Esophagus (tissue), 2 donors: ENCODE measurements at regions not wholly inside any gene's neighbourhood (a gene's known extent, or its start where the extent isn't known, plus 50 kb on each side); places are given as distances from the start of the nearest gene placed in this dataset.

ENCODE experiments used
- H3K27ac ChIP-seq, 2 donors: one replicate each; pipeline ENCODE4 v1.5.1; 2013; ENCODE audit warnings: low read depth in 2 of 2, mild to moderate bottlenecking in 2 of 2, inconsistent platforms in 1 of 2, low read length in 1 of 2, moderate library complexity in 1 of 2
- H3K27me3 ChIP-seq, 2 donors: one replicate each; pipeline ENCODE4 v1.6.1; 2013; ENCODE audit warnings: low read length in 2 of 2, control low read depth in 1 of 2, mild to moderate bottlenecking in 1 of 2; ENCODE audit not compliant: insufficient read depth in 2 of 2, control insufficient read depth in 1 of 2
- H3K36me3 ChIP-seq, 2 donors: one replicate each; pipeline ENCODE4 v1.6.1; 2013; ENCODE audit warnings: low read length in 1 of 2; ENCODE audit not compliant: control insufficient read depth in 2 of 2, insufficient read depth in 2 of 2
- H3K4me1 ChIP-seq, 2 donors: one replicate each; pipeline ENCODE4 v1.6.1; 2013; ENCODE audit warnings: low read length in 1 of 2; ENCODE audit not compliant: control insufficient read depth in 2 of 2, insufficient read depth in 2 of 2
- H3K4me3 ChIP-seq, 2 donors: one replicate each; pipeline ENCODE4 v1.5.1; 2013; ENCODE audit warnings: low read length in 2 of 2, mild to moderate bottlenecking in 2 of 2, low read depth in 1 of 2, moderate library complexity in 1 of 2
- H3K9me3 ChIP-seq, 2 donors: one replicate each; pipeline ENCODE4 v1.6.1; 2013; ENCODE audit warnings: mild to moderate bottlenecking in 2 of 2, low read depth in 1 of 2, low read length in 1 of 2, moderate library complexity in 1 of 2; ENCODE audit not compliant: control insufficient read depth in 2 of 2, insufficient read depth in 1 of 2
- WGBS, 2 donors: extraction: QIAGEN DNeasy Blood & Tissue Kit; methylation state at CpG; one replicate each; pipeline ENCODE4 v1.1.7; 2013; 5-methylcytosine and 5-hydroxymethylcytosine counted together
- donor health status: healthy with polysubstance abuse.
- donor health status: Bipolar disorder and iron deficiency.

DNA sequence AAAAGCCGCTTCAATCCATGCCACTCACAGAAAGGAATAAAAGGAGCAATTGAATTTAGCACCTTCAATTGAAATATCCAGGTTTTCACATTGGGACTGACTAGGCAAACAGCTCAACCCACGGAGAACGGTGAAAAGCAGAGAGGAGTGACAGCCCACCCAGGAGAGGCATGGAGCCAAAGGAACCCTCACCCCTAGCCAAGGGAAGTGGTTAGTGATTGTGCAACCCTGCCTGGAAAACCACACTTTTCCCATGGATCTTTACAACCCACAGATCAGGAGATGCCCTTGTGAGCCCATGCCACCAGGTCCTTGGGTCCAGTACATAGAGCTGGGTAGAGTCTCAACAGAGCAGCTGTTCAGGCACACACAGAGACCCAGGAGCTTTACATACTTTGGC is 911.8 kb downstream of the EPHA7 start:
- no peak overlapping the region for H3K27ac ChIP-seq
- peaks cover 0 to 18% of the 10 kb centered on the region in 2 donors for H3K9me3 ChIP-seq
- H3K27me3 ChIP-seq: no peaks in the 10 kb centered on the region
- WGBS, 2 donors: 87 to 92% methylated on average over 3 of the region's 3 CpGs
- no peaks in the 10 kb centered on the region for H3K4me1 ChIP-seq
- H3K4me3 ChIP-seq: no peak overlapping the region
- H3K36me3 ChIP-seq: no peaks in the 10 kb centered on the region

DNA sequence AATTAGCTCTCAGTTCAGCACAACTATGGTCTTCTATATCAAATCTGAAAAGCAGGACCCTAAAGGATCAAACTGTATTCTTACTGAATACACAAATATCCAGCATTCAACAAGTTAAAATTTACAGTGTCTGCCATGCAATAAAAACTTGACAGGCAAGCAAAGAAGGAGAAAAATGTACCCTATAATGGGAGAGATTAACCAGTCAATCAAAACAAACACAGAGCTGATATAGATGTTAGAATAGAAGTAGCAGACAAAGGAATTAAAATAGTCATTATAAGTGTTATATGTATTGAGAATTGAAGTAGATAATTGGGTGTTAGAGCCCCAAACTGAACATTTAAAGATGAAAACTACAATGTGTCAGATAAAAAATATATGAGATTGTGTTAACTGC is 914.9 kb downstream of the EPHA7 start:
- Histone ChIP-seq H3K27me3 (no peaks in the 10 kb centered on the region), H3K9me3 (peaks cover 0 to 12% of the 10 kb centered on the region in 2 donors), H3K27ac (no peak overlapping the region), H3K4me3 (no peak overlapping the region), H3K4me1 (no peaks in the 10 kb centered on the region), H3K36me3 (no peaks in the 10 kb centered on the region)

DNA sequence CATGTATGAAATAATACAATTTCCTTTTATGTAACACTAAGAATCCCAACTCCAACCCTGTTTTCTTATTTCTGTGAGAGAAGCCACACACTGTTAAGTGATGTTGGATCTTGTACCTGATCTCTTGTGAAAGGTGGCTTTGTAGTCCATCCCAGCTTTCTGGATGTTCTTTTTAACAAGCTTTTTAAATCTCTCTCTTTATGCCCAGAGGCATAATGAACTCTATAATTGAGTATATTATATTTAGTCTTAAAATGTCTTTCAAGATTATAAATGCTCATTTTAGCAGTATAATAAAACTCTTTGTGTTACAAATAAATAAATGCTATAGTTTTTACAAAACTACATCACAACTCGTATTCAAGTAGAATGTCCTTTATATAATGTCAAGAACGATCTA is 922.1 kb downstream of the EPHA7 start:
- no peak overlapping the region for H3K27ac ChIP-seq
- no peaks in the 10 kb centered on the region for H3K4me1 ChIP-seq
- 64 to 85% methylated on average over 2 of the region's 2 CpGs for WGBS, 2 donors
- H3K27me3 ChIP-seq: no peaks in the 10 kb centered on the region
- no peak overlapping the region for H3K4me3 ChIP-seq
- no peaks in the 10 kb centered on the region for H3K9me3 ChIP-seq
- H3K36me3 ChIP-seq: no peaks in the 10 kb centered on the region

DNA sequence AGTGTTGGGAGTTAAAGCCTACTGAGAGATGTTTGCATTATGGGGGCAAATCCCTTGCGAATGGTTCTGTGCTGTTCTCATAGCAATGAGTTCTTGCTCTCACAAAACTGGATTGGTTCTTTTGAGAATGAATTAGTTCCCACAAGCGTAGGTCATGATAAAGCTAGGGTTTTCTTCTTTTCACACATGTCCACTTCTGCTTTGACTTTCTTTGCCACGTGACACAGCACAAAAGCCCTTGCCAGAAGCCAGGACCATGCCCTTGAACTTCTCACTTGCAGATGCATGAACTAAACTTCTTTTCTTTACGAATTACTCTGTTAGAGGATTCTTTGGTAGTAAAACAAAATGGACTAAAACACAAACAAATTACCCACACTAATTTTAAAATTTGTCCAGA is 922.8 kb downstream of the EPHA7 start:
- H3K4me1 ChIP-seq: no peaks in the 10 kb centered on the region
- 68 to 72% methylated on average over 4 of the region's 4 CpGs for WGBS, 2 donors
- H3K27me3 ChIP-seq: no peaks in the 10 kb centered on the region
- no peaks in the 10 kb centered on the region for H3K9me3 ChIP-seq
- no peak overlapping the region for H3K4me3 ChIP-seq
- H3K36me3 ChIP-seq: no peaks in the 10 kb centered on the region
- no peak overlapping the region for H3K27ac ChIP-seq

DNA sequence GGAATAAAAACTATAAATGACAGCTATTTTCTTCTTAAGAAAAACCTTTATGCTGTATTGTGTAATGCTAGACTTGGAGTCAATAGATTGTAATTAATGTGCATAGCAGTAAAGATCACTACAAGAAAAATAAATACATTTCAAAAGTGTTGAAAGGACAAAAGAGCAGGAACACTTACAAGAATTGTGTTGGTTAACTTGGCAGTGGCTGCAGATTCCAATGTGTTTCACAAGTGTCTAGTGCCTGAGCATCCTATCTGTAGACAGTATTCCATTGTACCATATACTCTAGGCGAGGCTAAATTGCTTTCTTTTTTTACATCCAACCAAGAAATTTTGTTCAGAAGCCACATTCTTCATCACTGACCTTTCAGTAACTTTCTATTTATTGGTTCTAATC is 924.1 kb downstream of the EPHA7 start:
- Histone ChIP-seq H3K27me3 (no peaks in the 10 kb centered on the region), H3K36me3 (no peaks in the 10 kb centered on the region), H3K4me1 (no peaks in the 10 kb centered on the region), H3K4me3 (no peak overlapping the region), H3K27ac (no peak overlapping the region), H3K9me3 (no peaks in the 10 kb centered on the region)
- WGBS, 2 donors: 38 to 57% methylated on average over 1 of the region's 1 CpG

DNA sequence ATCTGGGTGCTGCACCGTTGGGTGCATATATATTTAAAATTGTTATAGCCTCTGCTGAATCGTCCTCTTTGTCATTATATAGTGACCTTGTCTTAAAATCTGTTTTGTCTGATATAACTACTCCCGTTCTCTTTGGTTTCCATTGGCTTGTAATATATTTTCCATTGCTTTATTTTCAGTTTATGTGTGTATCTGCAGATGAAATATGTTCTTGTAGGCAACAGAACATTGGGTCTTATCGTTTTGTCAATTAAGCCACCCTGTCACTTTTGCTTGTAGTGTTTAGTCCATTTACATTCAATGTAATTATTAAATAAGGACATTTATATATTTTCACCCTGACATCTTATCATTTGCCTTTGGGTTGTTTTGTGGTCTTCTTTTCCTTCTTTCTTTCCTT is 933.9 kb downstream of the EPHA7 start:
- Histone ChIP-seq H3K4me3 (no peak overlapping the region), H3K9me3 (peaks cover 0 to 6% of the 10 kb centered on the region in 2 donors), H3K27me3 (no peaks in the 10 kb centered on the region), H3K4me1 (no peaks in the 10 kb centered on the region), H3K36me3 (no peaks in the 10 kb centered on the region), H3K27ac (no peak overlapping the region)
- 74 to 83% methylated on average over 4 of the region's 4 CpGs for WGBS, 2 donors

DNA sequence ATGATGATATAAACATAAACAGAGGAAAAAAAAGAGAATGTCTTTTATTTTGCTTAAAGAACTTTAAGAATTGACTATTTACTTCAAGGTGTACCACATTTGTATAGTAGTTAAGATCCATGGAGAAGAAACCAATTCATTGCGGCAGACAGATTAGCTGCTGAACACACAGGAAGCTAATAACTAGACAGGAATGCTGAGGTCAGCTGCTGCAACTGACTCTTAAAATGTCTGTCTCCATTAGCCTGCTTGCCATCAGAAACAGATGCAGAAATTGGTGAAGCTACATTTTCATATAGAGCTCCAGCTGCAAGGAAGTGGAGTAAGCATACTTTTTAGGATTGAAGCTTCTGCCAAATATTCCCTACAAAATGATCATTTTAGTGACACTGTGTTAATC is 939.5 kb downstream of the EPHA7 start:
- H3K4me1 ChIP-seq: no peaks in the 10 kb centered on the region
- H3K9me3 ChIP-seq: peaks cover 0 to 3% of the 10 kb centered on the region in 2 donors
- H3K27ac ChIP-seq: no peak overlapping the region
- no peaks in the 10 kb centered on the region for H3K36me3 ChIP-seq
- no peak overlapping the region for H3K4me3 ChIP-seq
- 51% methylated on average over 1 of the region's 1 CpG for WGBS, 2 donors
- H3K27me3 ChIP-seq: no peaks in the 10 kb centered on the region

DNA sequence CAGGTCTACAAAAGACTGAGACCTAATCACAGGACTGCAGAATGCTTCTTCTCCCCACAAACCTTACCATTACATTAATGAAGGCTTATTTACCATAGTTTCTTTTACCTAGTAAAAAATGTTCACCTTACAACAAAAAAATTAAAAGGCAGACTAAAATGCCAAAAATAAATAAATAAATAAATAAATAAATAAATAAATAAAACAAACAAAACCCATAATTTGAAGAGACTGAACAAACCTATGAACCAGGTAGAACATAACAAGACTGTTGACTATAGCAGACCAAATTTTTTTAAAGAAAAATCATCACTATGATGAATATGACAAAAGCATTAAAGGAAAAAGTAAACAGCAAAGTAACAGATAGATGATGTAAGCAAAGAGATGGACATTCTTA is 946.3 kb downstream of the EPHA7 start:
- no peaks in the 10 kb centered on the region for H3K9me3 ChIP-seq
- no peaks in the 10 kb centered on the region for H3K4me1 ChIP-seq
- H3K27ac ChIP-seq: no peak overlapping the region
- H3K36me3 ChIP-seq: no peaks in the 10 kb centered on the region
- no peaks in the 10 kb centered on the region for H3K27me3 ChIP-seq
- no peak overlapping the region for H3K4me3 ChIP-seq

DNA sequence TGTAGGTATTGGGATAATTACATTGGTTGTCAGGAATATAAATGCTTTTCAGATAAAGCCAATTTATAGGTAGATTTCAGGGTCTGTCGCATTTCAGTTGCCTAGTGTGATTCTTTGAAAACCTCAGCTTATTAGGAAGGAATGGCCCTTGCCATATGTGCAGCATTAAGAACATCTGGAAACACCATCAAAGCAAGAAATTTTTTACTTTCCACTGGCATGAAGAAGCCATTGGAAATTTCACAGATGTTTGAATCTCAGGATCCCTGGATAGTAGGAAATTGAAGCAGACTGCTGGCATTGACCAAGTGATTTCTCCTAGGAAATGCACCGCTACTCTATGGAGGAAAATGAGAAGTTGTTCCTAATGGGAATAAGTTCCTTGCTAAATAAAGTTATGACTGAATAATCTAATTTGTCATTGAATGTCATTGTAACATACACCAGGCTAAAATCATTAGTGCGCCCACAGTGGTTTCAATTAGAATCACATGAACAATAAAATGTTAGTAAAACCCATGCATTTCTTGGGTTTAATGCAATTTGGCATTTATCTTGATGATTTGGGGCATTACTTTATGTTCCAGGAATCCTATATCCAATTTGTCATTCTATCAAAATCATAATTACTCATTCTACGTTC is 950.1 kb downstream of the EPHA7 start:
- WGBS, 2 donors: 82% methylated on average over 4 of the region's 4 CpGs
- H3K27me3 ChIP-seq: no peaks in the 10 kb centered on the region
- H3K9me3 ChIP-seq: no peaks in the 10 kb centered on the region
- H3K36me3 ChIP-seq: no peaks in the 10 kb centered on the region
- no peaks in the 10 kb centered on the region for H3K4me1 ChIP-seq
- H3K27ac ChIP-seq: no peak overlapping the region
- no peak overlapping the region for H3K4me3 ChIP-seq

DNA sequence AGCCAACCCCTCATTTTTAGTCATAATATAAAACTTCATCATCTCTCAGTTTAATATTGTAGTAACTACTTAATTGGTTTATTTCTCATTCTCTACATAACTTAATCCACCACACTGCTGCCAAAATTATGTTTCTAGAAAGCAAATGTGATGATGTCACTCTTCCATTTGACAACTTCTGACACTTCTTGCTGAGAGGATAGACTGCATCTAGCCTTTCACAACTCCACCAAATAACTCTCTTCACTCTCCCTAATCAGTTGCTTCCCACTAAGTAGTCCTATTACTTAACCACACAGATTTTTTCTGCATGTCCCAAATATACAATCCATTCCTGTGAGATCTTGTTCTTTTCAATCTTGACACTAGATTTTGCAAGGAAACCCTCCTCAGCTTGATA is 951.3 kb downstream of the EPHA7 start:
- H3K36me3 ChIP-seq: no peaks in the 10 kb centered on the region
- H3K4me1 ChIP-seq: no peaks in the 10 kb centered on the region
- no peak overlapping the region for H3K4me3 ChIP-seq
- H3K27me3 ChIP-seq: no peaks in the 10 kb centered on the region
- no peaks in the 10 kb centered on the region for H3K9me3 ChIP-seq
- H3K27ac ChIP-seq: no peak overlapping the region
